Stimulated activated memory B cell treated with anti-CD40 and anti-IgM and Interleukin-4, amounts not matched to agents 10 μg/mL and 1 μg/mL and 100 μg/mL, for 72 hours (primary cell): ENCODE measurements at regions not wholly inside any gene's neighbourhood (a gene's known extent, or its start where the extent isn't known, plus 50 kb on each side); places are given as distances from the start of the nearest gene placed in this dataset.
"Not testable (repeated sequence)": the region's sequence is repeated elsewhere in the genome, so short reads cannot be mapped to it uniquely, and the experiment has no call there.

ENCODE experiments used
- ATAC-seq: fragments of 150-1000 bp; cut with Tn5 transposase; 2 replicates; pipeline ENCODE4 v1.10.0; 2021
- H3K27ac Mint-ChIP-seq: one replicate; pipeline ENCODE4 v1.8.0; 2022; ENCODE audit warnings: mild to moderate bottlenecking, mixed read lengths
- H3K27me3 Mint-ChIP-seq: one replicate; pipeline ENCODE4 v1.8.0; 2022; ENCODE audit warnings: mixed read lengths
- H3K36me3 Mint-ChIP-seq: one replicate; pipeline ENCODE4 v1.8.0; 2022; ENCODE audit warnings: mixed read lengths
- H3K4me1 Mint-ChIP-seq: one replicate; pipeline ENCODE4 v1.8.0; 2022; ENCODE audit warnings: mixed read lengths
- H3K4me3 Mint-ChIP-seq: one replicate; pipeline ENCODE4 v1.8.0; 2022; ENCODE audit warnings: mild to moderate bottlenecking, moderate library complexity, mixed read lengths
- H3K9me3 Mint-ChIP-seq: one replicate; pipeline ENCODE4 v1.8.0; 2022; ENCODE audit warnings: mixed read lengths

DNA sequence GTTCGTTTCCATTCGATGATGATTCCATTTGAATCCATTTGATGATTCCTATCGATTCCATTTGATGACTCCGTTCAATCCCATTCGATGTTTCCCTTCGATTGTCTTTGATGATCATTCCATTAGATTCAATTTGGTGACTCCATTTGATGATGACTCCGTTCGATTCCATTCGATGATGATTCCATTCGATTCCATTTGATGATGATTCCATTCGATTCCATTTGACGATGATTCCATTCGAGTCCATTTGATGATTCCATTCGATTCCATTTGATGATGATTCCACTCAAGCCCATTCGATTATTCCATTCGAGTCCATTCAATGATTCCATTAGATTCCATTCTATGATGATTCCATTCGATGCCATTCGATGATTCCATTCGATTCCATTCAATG lies 2730.6 kb downstream of the RPIA start:
- Mint-ChIP-seq H3K36me3 (peaks cover 27% of the 10 kb centered on the region), H3K9me3 (peaks cover 27% of the 10 kb centered on the region)
- H3K27me3 Mint-ChIP-seq, H3K4me3 Mint-ChIP-seq, ATAC-seq, H3K27ac Mint-ChIP-seq, H3K4me1 Mint-ChIP-seq: not testable (repeated sequence)

DNA sequence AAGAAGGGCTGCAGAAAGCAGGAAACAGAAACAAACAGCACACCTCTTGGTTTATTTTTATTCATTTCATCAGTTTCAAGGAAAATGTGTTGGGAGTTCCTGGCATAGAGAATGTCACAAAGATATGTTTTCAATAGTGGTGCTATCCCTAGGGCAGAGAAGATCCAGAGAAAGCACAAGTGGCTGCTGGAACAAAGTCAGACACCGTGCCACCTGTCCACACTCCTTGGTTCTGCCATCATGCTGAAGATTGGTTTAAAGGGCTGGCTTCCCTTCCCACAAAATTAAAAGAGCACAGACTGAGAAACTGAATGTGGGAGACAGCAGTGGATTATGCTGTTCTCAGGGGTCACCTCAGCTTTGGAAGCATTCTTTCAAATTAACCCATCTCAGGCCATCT lies 2735.7 kb downstream of the RPIA start:
- not testable (repeated sequence) for ATAC-seq, H3K27ac Mint-ChIP-seq, H3K27me3 Mint-ChIP-seq, H3K4me1 Mint-ChIP-seq, H3K4me3 Mint-ChIP-seq
- Mint-ChIP-seq H3K36me3 (peaks cover 11% of the 10 kb centered on the region), H3K9me3 (peaks cover 11% of the 10 kb centered on the region)

DNA sequence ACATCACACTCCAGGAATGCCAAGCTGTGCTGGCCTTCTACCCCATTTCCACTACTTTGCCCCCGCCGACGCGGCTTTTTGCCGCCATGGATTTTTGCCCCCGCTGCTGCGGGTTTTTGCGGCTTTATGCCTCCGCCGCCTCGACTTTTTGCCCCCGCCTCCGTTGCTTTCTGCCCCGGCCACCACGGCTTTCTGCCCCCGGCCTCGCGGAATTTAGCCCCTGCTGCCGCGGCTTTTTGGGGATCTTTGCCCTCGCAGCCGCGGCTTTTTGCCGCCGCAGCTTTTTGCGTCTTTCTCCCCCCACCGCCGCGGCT lies 2750.4 kb downstream of the RPIA start:
- not testable (repeated sequence) for ATAC-seq, H3K36me3 Mint-ChIP-seq, H3K9me3 Mint-ChIP-seq, H3K27ac Mint-ChIP-seq
- Mint-ChIP-seq H3K27me3 (peaks cover 44% of the 10 kb centered on the region), H3K4me1 (peaks cover 15% of the 10 kb centered on the region), H3K4me3 (peak overlapping the region; percentile 54)

DNA sequence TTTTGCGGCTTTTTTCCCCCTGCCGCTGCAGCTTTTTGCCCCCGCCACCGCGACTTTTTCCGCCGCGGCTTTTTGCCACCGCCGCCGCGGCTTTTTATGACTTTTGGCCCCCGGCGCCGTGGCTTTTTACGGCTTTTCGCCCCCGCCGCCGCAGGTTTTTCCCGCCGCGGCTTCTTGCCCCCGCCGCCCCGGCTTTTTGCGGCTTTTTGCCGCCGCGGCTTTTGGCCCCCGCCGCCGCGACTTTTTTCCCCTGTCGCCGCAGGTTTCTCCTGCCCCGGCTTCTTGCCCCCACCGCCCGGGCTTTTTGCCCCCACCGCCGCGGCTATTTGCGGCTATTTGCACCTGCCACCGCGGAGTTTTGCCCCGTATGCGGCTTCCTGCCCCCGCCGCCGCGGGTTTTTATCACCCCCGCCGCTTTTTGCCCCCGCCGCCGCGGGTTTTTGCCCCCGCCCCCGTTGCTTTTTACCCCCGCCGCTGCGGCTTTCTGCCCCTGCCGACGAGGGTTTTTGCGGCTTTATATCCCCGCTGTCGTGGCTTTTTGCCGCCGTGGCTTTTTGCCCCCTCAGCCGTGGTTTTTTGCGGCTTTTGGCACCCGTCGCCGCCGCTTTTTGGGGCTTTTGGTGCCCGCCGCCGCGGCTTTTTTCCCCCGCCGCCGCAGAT lies 2750.9 kb downstream of the RPIA start:
- Mint-ChIP-seq H3K4me1 (peaks cover 15% of the 10 kb centered on the region), H3K36me3 (peaks cover 7% of the 10 kb centered on the region), H3K4me3 (peak overlapping the region; percentile 54), H3K27ac (no peak overlapping the region), H3K27me3 (peaks cover 41% of the 10 kb centered on the region), H3K9me3 (peaks cover 6% of the 10 kb centered on the region)
- no peak for ATAC-seq

DNA sequence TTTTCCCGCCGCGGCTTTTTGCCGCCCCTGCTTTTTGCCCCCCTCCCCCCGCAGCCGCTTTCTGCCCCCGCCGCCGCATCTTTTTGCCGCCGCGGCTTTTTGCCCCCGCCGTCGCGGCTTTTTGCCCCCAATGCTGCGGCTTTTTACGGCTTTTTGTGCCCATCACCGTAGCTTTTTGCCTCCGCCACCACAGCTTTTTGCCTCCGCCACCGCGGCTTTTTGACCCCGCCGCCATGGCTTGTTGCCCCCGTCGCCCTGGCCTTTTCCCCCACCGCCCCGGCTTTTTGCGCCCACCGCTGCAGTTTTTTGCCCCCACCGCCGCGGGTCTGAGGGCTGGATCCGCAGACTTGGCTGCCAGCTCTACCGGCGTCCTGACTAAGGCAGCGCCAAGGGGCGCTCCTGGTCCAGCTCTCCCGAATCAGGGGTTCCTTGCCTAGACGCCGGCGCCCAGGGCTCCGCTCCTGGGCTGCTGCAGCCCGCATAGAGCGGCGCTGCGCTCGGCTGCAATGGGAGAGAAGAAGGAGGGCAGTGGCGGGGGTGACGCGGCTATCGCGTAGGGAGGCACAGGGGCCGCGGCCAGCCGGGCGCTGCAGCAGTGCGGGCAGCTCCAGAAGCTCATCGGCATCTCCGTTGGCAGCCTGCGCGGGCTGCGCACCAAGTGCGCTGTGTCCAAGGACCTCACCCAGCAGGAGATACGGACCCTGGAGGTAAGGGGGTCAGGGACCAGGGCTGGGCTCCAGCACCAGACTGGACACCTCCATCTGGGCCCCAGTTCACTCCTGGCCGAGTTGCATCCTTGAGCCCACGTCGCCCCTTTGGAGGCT lies 2751.6 kb downstream of the RPIA start:
- not testable (repeated sequence) for ATAC-seq, H3K9me3 Mint-ChIP-seq, H3K27ac Mint-ChIP-seq, H3K36me3 Mint-ChIP-seq
- H3K4me1 Mint-ChIP-seq, result peaks cover 15% of the 10 kb centered on the region
- H3K4me3 Mint-ChIP-seq, result peak overlapping the region; percentile 59
- peaks cover 40% of the 10 kb centered on the region for H3K27me3 Mint-ChIP-seq

DNA sequence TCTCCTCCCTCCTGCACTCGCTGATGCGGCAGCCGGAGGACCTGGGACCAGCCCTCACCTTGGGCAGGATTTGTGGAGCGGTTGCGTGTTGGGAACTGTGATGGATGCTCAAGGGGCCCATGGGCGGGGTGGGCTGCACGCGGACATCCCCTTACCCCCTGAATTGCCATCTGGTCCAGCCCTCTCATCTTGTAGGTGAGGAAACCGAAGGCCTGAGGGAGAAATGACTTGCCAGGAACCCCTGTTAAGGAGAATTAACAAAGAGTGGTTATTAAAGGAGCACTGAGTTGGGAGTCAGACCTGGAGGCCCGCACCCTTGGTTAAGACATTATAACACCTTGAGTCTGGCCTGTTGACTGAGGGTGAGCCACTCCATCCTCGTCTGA lies 2752.2 kb downstream of the RPIA start:
- not testable (repeated sequence) for H3K9me3 Mint-ChIP-seq, H3K27ac Mint-ChIP-seq, ATAC-seq, H3K36me3 Mint-ChIP-seq, H3K4me3 Mint-ChIP-seq
- peaks cover 15% of the 10 kb centered on the region for H3K4me1 Mint-ChIP-seq
- H3K27me3 Mint-ChIP-seq, result peaks cover 40% of the 10 kb centered on the region

DNA sequence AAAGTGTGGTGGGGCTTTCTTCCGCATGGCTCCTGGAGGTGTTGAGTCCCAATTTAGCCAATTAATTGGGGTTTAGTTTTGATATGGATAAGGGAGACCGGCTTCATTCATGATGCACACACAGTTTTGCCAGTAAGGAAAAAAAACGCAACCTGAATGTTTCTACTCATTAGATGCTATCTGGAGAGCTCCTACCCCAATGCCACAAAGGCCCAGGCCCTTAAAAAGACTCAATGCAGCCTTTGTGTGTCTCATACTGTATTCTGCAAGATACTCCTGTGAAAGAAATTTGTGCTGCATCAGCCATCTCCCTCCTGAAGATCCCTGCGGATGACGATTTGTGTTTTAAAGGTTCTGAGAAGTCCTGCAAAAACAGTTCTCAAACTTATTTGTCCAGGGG lies 2754.2 kb downstream of the RPIA start:
- H3K9me3 Mint-ChIP-seq, H3K27ac Mint-ChIP-seq: not testable (repeated sequence)
- peaks cover 15% of the 10 kb centered on the region for H3K4me1 Mint-ChIP-seq

DNA sequence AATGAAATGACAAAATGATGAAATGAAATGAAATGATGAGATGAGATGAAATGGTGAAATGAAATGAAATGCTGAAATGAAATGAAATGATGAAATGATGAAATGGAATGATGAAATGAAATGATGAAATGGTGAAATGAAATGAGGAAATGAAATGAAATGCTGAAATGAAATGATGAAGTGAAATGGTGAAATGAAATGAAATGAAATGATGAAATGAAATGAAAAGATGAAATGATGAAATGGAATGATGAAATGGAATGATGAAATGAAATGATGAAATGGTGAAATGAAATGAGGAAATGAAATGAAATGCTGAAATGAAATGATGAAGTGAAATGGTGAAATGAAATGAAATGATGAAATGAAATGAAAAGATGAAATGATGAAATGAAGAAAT lies 2755.0 kb downstream of the RPIA start:
- not testable (repeated sequence) for ATAC-seq

More for the DNA sequence above, 2754.2 kb downstream of the RPIA start:
- not testable (repeated sequence) for H3K36me3 Mint-ChIP-seq, ATAC-seq, H3K4me3 Mint-ChIP-seq
- peaks cover 40% of the 10 kb centered on the region for H3K27me3 Mint-ChIP-seq

DNA sequence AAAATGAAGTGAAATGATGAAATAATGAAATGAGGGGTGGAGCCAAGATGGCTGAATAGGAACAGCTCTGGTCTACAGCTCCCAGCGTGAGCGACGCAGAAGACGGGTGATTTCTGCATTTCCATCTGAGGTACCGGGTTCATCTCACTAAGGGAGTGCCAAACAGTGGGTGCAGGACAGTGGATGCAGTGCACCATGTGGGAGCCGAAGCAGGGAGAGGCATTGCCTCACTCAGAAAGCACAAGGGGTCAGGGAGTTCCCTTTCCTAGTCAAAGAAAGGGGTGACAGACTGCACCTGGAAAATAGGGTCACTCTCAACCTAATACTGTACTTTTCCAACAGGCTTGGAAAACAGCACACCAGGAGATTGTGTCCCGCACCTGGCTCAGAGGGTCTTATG lies 2755.4 kb downstream of the RPIA start:
- H3K9me3 Mint-ChIP-seq, H3K4me3 Mint-ChIP-seq, H3K27ac Mint-ChIP-seq, ATAC-seq, H3K36me3 Mint-ChIP-seq: not testable (repeated sequence)
- Mint-ChIP-seq H3K4me1 (peaks cover 12% of the 10 kb centered on the region), H3K27me3 (peaks cover 44% of the 10 kb centered on the region)

More for the DNA sequence above, 2755.0 kb downstream of the RPIA start:
- H3K36me3 Mint-ChIP-seq, H3K9me3 Mint-ChIP-seq, H3K4me3 Mint-ChIP-seq, H3K27ac Mint-ChIP-seq: not testable (repeated sequence)
- Mint-ChIP-seq H3K4me1 (peaks cover 15% of the 10 kb centered on the region), H3K27me3 (peaks cover 44% of the 10 kb centered on the region)

DNA sequence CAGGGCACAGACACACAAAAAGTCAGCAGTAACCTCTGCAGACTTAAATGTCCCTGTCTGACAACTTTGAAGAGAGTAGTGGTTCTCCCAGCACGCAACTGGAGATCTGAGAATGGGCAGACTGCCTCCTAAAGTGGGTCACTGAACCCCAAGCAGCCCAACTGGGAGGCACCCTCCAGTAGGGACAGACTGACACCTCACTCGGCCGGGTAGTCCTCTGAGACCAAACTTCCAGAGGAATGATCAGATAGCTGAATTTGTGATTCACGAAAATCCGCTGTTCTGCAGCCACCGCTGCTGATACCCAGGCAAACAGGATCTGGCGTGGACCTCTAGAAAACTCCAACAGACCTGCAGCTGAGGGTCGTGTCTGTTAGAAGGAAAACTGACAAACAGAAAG lies 2756.0 kb downstream of the RPIA start:
- peaks cover 11% of the 10 kb centered on the region for H3K9me3 Mint-ChIP-seq
- peaks cover 44% of the 10 kb centered on the region for H3K27me3 Mint-ChIP-seq
- H3K36me3 Mint-ChIP-seq, H3K4me3 Mint-ChIP-seq, H3K27ac Mint-ChIP-seq, ATAC-seq, H3K4me1 Mint-ChIP-seq: not testable (repeated sequence)

DNA sequence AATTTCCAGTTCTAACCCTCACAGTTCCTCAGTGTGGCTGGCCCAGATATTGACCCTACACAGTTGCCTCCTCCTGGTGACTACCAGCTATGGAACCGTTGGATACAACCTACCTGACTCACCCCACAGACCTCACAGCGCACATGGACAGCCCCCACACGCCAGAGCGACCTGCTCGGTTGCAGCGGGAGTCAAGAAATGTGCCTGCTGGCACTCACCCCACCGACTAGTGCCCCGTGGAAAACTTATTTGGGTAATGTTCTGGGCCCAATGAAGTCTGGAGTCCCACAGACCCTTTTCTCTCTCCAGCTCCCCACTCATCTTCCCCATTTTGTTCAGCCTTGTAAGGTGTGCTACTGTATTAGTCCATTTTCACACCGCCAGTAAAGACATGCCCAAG lies 2770.8 kb downstream of the RPIA start:
- Mint-ChIP-seq H3K9me3 (peaks cover 13% of the 10 kb centered on the region), H3K27me3 (peaks cover 25% of the 10 kb centered on the region)
- H3K4me3 Mint-ChIP-seq, H3K4me1 Mint-ChIP-seq, ATAC-seq, H3K36me3 Mint-ChIP-seq, H3K27ac Mint-ChIP-seq: not testable (repeated sequence)

DNA sequence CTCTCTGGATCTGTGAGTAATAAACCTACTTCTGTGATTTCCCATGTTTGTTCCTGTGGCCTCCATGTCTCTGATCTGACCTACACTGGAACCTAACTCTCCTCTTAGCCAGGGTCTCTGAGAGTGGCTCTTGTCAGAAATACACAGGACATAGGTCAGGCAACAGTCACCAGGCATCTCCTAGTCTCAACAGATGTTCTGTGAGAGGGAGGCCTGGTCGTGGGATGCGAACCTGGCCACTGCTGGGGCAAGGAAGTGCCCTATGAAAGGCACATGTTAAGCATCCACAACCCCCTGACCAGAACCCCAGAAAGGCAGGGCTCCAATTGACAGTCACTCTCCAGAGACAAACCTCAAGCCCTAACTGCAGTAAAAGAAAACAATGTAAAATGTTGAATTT lies 2771.5 kb downstream of the RPIA start:
- H3K27ac Mint-ChIP-seq, result not testable (repeated sequence)

DNA sequence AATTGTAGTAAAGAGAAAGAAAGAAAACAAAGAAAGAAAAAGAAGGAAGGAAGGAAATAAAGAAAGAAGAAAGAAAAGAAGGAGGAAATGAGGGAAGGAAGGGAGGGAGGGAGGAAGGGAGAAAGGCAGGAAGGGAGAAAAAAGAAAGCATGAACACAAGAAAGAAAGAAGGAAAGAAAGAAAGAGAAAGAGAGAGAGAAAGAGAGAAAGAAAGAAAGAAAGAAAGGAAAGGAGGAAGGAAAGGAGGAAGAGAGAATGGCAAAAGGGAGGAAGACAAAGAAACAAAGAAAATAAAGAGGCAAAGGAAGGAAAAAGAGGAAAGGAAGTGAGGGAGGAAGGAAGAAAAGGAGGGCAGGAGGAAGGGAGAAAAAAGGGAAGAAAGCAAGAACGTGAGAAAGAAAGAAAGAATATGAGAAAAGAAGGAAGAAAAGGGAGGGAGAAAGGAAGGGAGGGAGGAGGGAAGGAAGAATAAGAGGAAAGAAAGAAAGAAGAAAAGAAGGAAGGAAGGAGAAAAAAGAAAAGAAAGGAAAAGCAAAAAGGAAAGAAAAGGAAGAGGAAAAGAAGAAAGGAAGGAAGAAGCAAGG lies 2775.4 kb downstream of the RPIA start:
- peaks cover 13% of the 10 kb centered on the region for H3K9me3 Mint-ChIP-seq
- not testable (repeated sequence) for ATAC-seq, H3K27ac Mint-ChIP-seq, H3K4me1 Mint-ChIP-seq, H3K36me3 Mint-ChIP-seq, H3K4me3 Mint-ChIP-seq
- H3K27me3 Mint-ChIP-seq, result peaks cover 26% of the 10 kb centered on the region

More for the DNA sequence above, 2771.5 kb downstream of the RPIA start:
- not testable (repeated sequence) for H3K36me3 Mint-ChIP-seq, H3K4me1 Mint-ChIP-seq, H3K4me3 Mint-ChIP-seq, ATAC-seq
- peaks cover 26% of the 10 kb centered on the region for H3K27me3 Mint-ChIP-seq
- H3K9me3 Mint-ChIP-seq, result peaks cover 13% of the 10 kb centered on the region

DNA sequence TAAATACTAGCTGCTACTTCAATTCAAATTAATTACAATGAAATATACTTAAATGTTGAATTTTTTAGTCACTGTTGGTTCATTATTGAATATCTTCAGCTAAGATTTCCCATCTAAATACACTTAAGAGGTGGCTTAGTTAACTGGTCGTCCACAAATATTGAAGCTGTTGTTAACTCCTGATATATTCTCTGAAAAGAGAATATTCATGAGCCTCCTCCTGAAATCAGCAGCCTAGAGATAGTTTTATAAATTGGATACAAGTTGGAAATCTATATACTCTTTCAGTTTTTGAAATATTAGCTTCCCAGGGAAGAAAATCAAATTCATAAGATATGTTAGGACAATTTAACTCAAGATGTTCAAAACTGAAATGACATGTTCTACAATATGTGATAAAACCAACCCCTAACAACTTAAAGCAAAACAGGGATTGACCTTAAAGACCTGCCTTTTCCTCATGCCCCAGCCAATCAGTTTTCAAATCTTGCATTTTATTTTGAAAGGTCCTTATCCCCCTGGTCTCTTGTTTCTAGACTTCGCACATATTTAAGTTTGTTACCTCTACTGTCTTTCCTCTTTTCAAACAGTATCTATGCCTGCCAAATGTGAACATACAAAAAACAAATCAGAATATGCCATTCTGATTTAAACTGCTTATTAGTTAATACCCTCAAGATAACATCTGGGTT lies 2784.9 kb downstream of the RPIA start:
- not testable (repeated sequence) for H3K4me1 Mint-ChIP-seq, H3K9me3 Mint-ChIP-seq, H3K27ac Mint-ChIP-seq, ATAC-seq, H3K36me3 Mint-ChIP-seq
- peaks cover 36% of the 10 kb centered on the region for H3K27me3 Mint-ChIP-seq
- H3K4me3 Mint-ChIP-seq, result peak overlapping the region; percentile 73

DNA sequence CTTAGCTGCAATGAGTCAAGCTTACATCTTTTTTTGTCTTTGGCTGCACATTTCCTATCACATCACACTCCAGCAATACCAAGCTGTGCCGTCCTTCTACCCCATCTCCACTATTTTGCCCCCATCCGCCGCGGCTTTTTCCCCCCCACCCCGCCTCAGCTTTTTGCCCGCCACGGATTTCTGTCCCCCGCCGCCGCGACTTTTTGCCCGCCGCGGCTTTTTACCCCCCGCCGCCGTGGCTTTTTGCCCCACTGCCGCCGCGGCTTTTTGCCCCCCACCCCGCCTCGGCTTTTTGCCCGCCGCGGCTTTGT lies 2785.4 kb downstream of the RPIA start:
- not testable (repeated sequence) for H3K9me3 Mint-ChIP-seq, ATAC-seq, H3K27ac Mint-ChIP-seq, H3K4me1 Mint-ChIP-seq, H3K36me3 Mint-ChIP-seq
- H3K27me3 Mint-ChIP-seq, result peaks cover 42% of the 10 kb centered on the region
- H3K4me3 Mint-ChIP-seq, result peak overlapping the region; percentile 73
